OCI-LY3 (cell line): ENCODE measurements at regions not wholly inside any gene's neighbourhood (a gene's known extent, or its start where the extent isn't known, plus 50 kb on each side); places are given as distances from the start of the nearest gene placed in this dataset.

Experiments used
- H2AFZ ChIP-seq: fragments of 200-600, 300-600 bp; shearing (Covaris generic); 2 replicates; pipeline ENCODE4 v1.6.0; 2014; ENCODE audit warnings: antibody characterized with exemption, low read depth, low read length
- H3K27ac ChIP-seq: fragments of 200-600, 300-600 bp; sonication (generic); 2 replicates; pipeline ENCODE4 v1.5.1; 2014; ENCODE audit warnings: mild to moderate bottlenecking, low read length, moderate library complexity, mixed read lengths
- H3K27me3 ChIP-seq: fragments of 200-600, 300-600 bp; sonication (generic); 2 replicates; pipeline ENCODE4 v1.6.1; 2014; ENCODE audit warnings: low read depth, low read length, mixed read lengths
- H3K36me3 ChIP-seq: fragments of 200-600, 300-600 bp; sonication (generic); replicated peaks from 2 replicates; pipeline ENCODE3; 2014; ENCODE audit warnings: low read depth, low read length, mixed read lengths
- H3K4me1 ChIP-seq: fragments of 300-600, 200-600 bp; sonication (generic); 2 replicates; pipeline ENCODE4 v1.6.1; 2014; ENCODE audit warnings: low read length, mixed read lengths
- H3K4me2 ChIP-seq: fragments of 200-600, 300-600 bp; sonication (generic); 2 replicates; pipeline ENCODE4 v1.6.1; 2014; ENCODE audit warnings: low read length, mixed read lengths
- H3K4me3 ChIP-seq: fragments of 300-600, 200-600 bp; sonication (generic); 2 replicates; pipeline ENCODE4 v1.5.1; 2014; ENCODE audit warnings: antibody characterized with exemption, mild to moderate bottlenecking, low read length, moderate library complexity
- H3K79me2 ChIP-seq: fragments of 300-600, 200-600 bp; shearing (Covaris generic); 2 replicates; pipeline ENCODE4 v1.6.1; 2014; ENCODE audit warnings: mild to moderate bottlenecking, low read length, mixed read lengths
- H3K9ac ChIP-seq: fragments of 300-600, 200-600 bp; shearing (Covaris generic); 2 replicates; pipeline ENCODE4 v1.6.0; 2014; ENCODE audit warnings: mild to moderate bottlenecking, low read length, moderate library complexity
- H3K9me3 ChIP-seq: fragments of 200-600, 300-600 bp; shearing (Covaris generic); 2 replicates; pipeline ENCODE4 v1.6.1; 2014; ENCODE audit warnings: low read length, mixed read lengths; ENCODE audit not compliant: insufficient read depth
- H4K20me1 ChIP-seq: fragments of 200-600, 300-600 bp; sonication (generic); 2 replicates; pipeline ENCODE4 v1.6.1; 2016; ENCODE audit warnings: low read length, mixed read lengths; ENCODE audit not compliant: insufficient read depth
- EZH2phosphoT487 ChIP-seq: fragments of 200-600 bp; shearing (Covaris generic); IDR thresholded peaks from 2 replicates; pipeline ENCODE4 v1.6.1; 2018; ENCODE audit warnings: antibody characterized with exemption, mixed run types, low read depth
- TF ChIP-seq, protein P1 (sequence below): fragments of 200-600, 300-600 bp; sonication (generic); IDR thresholded peaks from 2 replicates; pipeline ENCODE4 v1.5.1; 2014; ENCODE audit warnings: antibody characterized with exemption, low read length, low read depth

GRCh38 chr11:82059505-82059904, 674.2 kb downstream of the FAM181B start:
- H4K20me1 ChIP-seq = no peaks in the 10 kb centered on the region
- peak overlapping the region; percentile 31 for H3K27ac ChIP-seq
- H3K4me2 ChIP-seq = peak overlapping the region; percentile 64
- no peaks in the 10 kb centered on the region for H3K36me3 ChIP-seq
- peak overlapping the region; percentile 37 for H3K4me3 ChIP-seq
- H3K27me3 ChIP-seq = no peaks in the 10 kb centered on the region
- H3K9me3 ChIP-seq = no peaks in the 10 kb centered on the region
- no peak overlapping the region for H3K9ac ChIP-seq
- H2AFZ ChIP-seq = no peak overlapping the region
- no peak for TF ChIP-seq EZH2phosphoT487
- TF ChIP-seq, protein P1, sequence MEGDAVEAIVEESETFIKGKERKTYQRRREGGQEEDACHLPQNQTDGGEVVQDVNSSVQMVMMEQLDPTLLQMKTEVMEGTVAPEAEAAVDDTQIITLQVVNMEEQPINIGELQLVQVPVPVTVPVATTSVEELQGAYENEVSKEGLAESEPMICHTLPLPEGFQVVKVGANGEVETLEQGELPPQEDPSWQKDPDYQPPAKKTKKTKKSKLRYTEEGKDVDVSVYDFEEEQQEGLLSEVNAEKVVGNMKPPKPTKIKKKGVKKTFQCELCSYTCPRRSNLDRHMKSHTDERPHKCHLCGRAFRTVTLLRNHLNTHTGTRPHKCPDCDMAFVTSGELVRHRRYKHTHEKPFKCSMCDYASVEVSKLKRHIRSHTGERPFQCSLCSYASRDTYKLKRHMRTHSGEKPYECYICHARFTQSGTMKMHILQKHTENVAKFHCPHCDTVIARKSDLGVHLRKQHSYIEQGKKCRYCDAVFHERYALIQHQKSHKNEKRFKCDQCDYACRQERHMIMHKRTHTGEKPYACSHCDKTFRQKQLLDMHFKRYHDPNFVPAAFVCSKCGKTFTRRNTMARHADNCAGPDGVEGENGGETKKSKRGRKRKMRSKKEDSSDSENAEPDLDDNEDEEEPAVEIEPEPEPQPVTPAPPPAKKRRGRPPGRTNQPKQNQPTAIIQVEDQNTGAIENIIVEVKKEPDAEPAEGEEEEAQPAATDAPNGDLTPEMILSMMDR = no peak
- H3K4me1 ChIP-seq = peaks cover 25% of the 10 kb centered on the region
- no peaks in the 10 kb centered on the region for H3K79me2 ChIP-seq

GRCh38 chr11:82056450-82056849, 677.2 kb downstream of the FAM181B start:
- Histone ChIP-seq H2AFZ (no peak overlapping the region), H3K36me3 (no peaks in the 10 kb centered on the region), H3K4me3 (no peak overlapping the region), H3K27ac (no peak overlapping the region), H3K4me1 (peaks cover 25% of the 10 kb centered on the region), H3K4me2 (no peak overlapping the region), H3K27me3 (no peaks in the 10 kb centered on the region), H4K20me1 (no peaks in the 10 kb centered on the region), H3K9me3 (no peaks in the 10 kb centered on the region), H3K79me2 (no peaks in the 10 kb centered on the region), H3K9ac (no peak overlapping the region)
- TF ChIP-seq, protein P1 = no peak
- TF ChIP-seq EZH2phosphoT487 = no peak

- Histone ChIP-seq H3K9me3 (peaks cover 26% of the 10 kb centered on the region; the same call in 1 of the 2 replicates), H3K9ac (no peak overlapping the region), H3K27me3 (no peaks in the 10 kb centered on the region), H3K79me2 (no peaks in the 10 kb centered on the region), H3K4me2 (no peak overlapping the region), H3K27ac (no peak overlapping the region), H4K20me1 (no peaks in the 10 kb centered on the region), H3K4me3 (no peak overlapping the region), H2AFZ (no peak overlapping the region), H3K4me1 (no peaks in the 10 kb centered on the region), H3K36me3 (no peaks in the 10 kb centered on the region)
- TF ChIP-seq, protein P1 = no peak
- TF ChIP-seq EZH2phosphoT487 = no peak
Measured at GRCh38 chr11:82049199-82049598, 684.5 kb downstream of the FAM181B start.

DNA sequence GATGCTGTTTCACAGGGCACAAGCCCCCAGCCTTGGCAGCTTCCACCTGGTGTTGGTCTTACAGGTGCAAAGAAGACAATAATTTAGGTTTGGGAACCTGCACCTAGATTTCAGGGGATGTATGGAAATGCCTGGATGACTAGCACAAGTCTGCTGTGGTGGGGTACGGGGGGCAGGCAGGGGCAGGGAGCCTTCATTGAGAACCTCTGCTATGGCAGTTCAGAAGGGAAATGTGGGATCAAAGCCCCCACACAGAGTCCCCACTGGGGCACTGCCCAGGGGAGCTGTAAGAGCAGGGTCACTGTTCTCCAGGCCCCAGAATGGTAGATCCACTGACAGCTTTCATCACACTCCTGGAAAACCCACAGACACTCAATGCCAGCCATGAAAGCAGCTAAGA, 686.5 kb downstream of the FAM181B start:
- Histone ChIP-seq H3K36me3 (no peaks in the 10 kb centered on the region), H3K4me1 (no peaks in the 10 kb centered on the region), H3K9me3 (peaks cover 29% of the 10 kb centered on the region; the same call in 1 of the 2 replicates), H3K4me3 (no peak overlapping the region), H3K27ac (no peak overlapping the region), H3K9ac (no peak overlapping the region), H3K79me2 (no peaks in the 10 kb centered on the region), H3K27me3 (no peaks in the 10 kb centered on the region), H3K4me2 (no peak overlapping the region), H4K20me1 (no peaks in the 10 kb centered on the region), H2AFZ (no peak overlapping the region)
- TF ChIP-seq, protein P1 = no peak
- no peak for TF ChIP-seq EZH2phosphoT487
